ENCODE measurements at regions not wholly inside any gene's neighbourhood (a gene's known extent, or its start where the extent isn't known, plus 50 kb on each side); places are given as distances from the start of the nearest gene placed in this dataset.

- TF ChIP-seq POLR2A (IDR thresholded peaks at IDR 0.05) (no peak), CTCF (IDR thresholded peaks at IDR 0.05) (no peak)
Measured at GRCh38 chr9:119951591-119951990, 582.4 kb upstream of the BRINP1 start.

All from lower leg skin (tissue), 3 donors.